ENCODE measurements at regions not wholly inside any gene's neighbourhood (a gene's known extent, or its start where the extent isn't known, plus 50 kb on each side); places are given as distances from the start of the nearest gene placed in this dataset.

- H3K4me3 ChIP-seq (ENCODE audit: low read depth, poor library complexity, severe bottlenecking): no peak overlapping the region
- DNase-seq (ENCODE audit: low spot score in 2 of 2): no peak
- intact Hi-C loops (cut with DNase I; ENCODE audit: low total_unique reads): no loop called here
- 71 to 82% methylated on average over 3 of the region's 3 CpGs for WGBS, 2 donors
- TF ChIP-seq, protein P1, sequence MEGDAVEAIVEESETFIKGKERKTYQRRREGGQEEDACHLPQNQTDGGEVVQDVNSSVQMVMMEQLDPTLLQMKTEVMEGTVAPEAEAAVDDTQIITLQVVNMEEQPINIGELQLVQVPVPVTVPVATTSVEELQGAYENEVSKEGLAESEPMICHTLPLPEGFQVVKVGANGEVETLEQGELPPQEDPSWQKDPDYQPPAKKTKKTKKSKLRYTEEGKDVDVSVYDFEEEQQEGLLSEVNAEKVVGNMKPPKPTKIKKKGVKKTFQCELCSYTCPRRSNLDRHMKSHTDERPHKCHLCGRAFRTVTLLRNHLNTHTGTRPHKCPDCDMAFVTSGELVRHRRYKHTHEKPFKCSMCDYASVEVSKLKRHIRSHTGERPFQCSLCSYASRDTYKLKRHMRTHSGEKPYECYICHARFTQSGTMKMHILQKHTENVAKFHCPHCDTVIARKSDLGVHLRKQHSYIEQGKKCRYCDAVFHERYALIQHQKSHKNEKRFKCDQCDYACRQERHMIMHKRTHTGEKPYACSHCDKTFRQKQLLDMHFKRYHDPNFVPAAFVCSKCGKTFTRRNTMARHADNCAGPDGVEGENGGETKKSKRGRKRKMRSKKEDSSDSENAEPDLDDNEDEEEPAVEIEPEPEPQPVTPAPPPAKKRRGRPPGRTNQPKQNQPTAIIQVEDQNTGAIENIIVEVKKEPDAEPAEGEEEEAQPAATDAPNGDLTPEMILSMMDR (IDR thresholded peaks at IDR 0.05): no peak
- TF ChIP-seq POLR2A (IDR thresholded peaks at IDR 0.05): no peak
Observed at GRCh38 chrX:137891431-137891830, 325.5 kb downstream of the ZIC3 start.

DNA sequence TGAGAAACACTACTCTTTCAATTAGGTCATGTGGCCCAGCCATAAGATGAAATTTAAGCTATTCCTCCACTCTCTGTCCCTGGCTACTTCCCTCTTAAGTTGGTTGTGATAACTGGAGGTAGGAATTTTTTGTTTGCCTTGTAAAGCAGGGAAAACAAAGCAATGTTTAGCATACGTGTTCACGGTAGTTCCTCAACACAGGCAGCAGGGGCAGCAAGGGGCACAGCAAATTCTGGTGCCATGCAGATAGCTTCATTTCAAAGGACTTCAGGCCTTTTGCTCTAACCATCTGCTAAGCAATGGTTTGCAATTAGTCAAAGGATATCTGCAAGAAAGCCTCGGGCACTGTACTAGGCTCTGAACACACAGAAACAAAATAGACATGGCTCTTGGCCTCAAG lies 330.2 kb downstream of the ZIC3 start:
- no peak overlapping the region for H3K4me3 ChIP-seq (ENCODE audit: low read depth, poor library complexity, severe bottlenecking)
- intact Hi-C loops (cut with DNase I; ENCODE audit: low total_unique reads): no loop called here
- no peak for TF ChIP-seq POLR2A (IDR thresholded peaks at IDR 0.05)
- TF ChIP-seq, protein P1 (IDR thresholded peaks at IDR 0.05): no peak
- WGBS, 2 donors: 45 to 66% methylated on average over 3 of the region's 3 CpGs
- DNase-seq (ENCODE audit: low spot score in 2 of 2): no peak

DNA sequence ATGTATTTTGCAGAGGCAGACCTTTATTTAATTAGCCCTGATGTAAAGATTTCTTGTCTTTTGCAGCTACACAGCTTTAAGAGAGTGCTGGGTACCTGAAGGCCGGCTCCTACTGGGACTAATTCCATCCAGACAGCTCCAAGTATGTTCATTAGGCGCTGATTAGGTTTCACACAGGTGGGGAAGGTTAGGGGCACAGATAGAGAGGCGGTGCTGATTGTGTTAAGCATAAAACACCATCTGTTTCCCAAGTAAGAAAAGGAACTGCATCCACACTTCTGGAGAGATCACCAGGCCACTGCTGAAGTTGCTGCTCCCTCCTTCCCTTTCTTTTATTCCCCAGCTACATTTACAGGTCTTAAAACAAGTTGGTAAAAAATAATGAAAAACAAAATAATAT lies 349.5 kb downstream of the ZIC3 start:
- intact Hi-C loops (cut with DNase I; ENCODE audit: low total_unique reads): loop anchor here (5.0 kb wide), 1 partner anchor 1772 kb away; no protein-coding TSS in a partner anchor
- no peak for DNase-seq (ENCODE audit: low spot score in 2 of 2)
- no peak overlapping the region for H3K4me3 ChIP-seq (ENCODE audit: low read depth, poor library complexity, severe bottlenecking)
- 44 to 49% methylated on average over 3 of the region's 3 CpGs for WGBS, 2 donors
- no peak for TF ChIP-seq POLR2A (IDR thresholded peaks at IDR 0.05)
- TF ChIP-seq, protein P1 (IDR thresholded peaks at IDR 0.05): no peak

GRCh38 chrX:137916090-137916746 lies 350.3 kb downstream of the ZIC3 start:
- DNase-seq (ENCODE audit: low spot score in 2 of 2): no peak
- 68 to 78% methylated on average over 6 of the region's 6 CpGs for WGBS, 2 donors
- intact Hi-C loops (cut with DNase I; ENCODE audit: low total_unique reads): loop anchor here (5.0 kb wide), 1 partner anchor 1771 kb away; no protein-coding TSS in a partner anchor
- TF ChIP-seq POLR2A (IDR thresholded peaks at IDR 0.05): no peak
- TF ChIP-seq, protein P1 (IDR thresholded peaks at IDR 0.05): no peak
- no peak overlapping the region for H3K4me3 ChIP-seq (ENCODE audit: low read depth, poor library complexity, severe bottlenecking)

DNA sequence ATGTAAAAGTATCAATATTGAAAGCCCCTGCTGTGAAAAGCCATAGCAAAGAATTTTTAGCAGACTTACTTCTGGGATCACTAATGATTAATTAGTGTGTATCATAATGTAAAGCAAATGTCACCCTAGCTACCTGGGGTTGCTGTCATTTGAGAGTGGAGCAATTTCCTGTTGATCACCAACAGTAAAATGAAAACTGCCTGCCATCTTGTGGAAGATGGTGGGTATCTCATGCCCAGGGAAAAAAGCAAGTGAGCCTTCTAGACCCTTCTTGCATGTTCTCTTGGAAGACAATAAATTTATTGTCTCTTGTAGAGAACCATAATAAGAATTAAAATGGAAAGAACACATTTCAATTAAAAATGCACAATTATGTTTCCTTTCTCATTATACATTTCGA lies 360.2 kb downstream of the ZIC3 start:
- TF ChIP-seq, protein P1 (IDR thresholded peaks at IDR 0.05): no peak
- no peak for TF ChIP-seq POLR2A (IDR thresholded peaks at IDR 0.05)
- 21 to 36% methylated on average over 1 of the region's 1 CpG for WGBS, 2 donors
- intact Hi-C loops (cut with DNase I; ENCODE audit: low total_unique reads): no loop called here
- DNase-seq (ENCODE audit: low spot score in 2 of 2): no peak
- no peak overlapping the region for H3K4me3 ChIP-seq (ENCODE audit: low read depth, poor library complexity, severe bottlenecking)

DNA sequence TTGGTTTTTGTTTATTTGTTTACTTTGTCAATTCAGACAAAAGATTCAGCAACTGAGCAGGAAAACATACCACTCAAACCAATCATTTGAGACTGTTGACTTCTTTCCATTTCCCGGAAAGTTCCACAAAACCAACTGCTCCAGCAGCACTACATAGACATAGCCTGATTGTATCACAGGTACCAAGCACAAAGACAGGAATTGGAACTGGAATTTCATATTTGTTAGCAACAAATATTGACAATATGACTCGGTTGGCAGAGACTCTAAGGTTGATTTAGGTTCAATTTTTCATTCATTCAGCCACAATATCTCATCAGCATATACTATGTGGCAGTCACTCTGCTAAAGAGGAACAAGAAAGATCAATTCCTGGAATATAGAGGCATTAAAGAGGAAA lies 364.0 kb downstream of the ZIC3 start:
- WGBS, 2 donors: 54 to 74% methylated on average over 2 of the region's 2 CpGs

More for the DNA sequence above, 364.0 kb downstream of the ZIC3 start:
- intact Hi-C loops (cut with DNase I; ENCODE audit: low total_unique reads): no loop called here
- TF ChIP-seq, protein P1 (IDR thresholded peaks at IDR 0.05): no peak
- no peak for TF ChIP-seq POLR2A (IDR thresholded peaks at IDR 0.05)
- no peak for DNase-seq (ENCODE audit: low spot score in 2 of 2)
- H3K4me3 ChIP-seq (ENCODE audit: low read depth, poor library complexity, severe bottlenecking): no peak overlapping the region

Measured in lower leg skin (tissue), 4 donors.